GM19452 (cell line): ENCODE measurements at regions not wholly inside any gene's neighbourhood (a gene's known extent, or its start where the extent isn't known, plus 50 kb on each side); places are given as distances from the start of the nearest gene placed in this dataset.

Source experiments
- ATAC-seq: cut with Tn5 transposase; IDR thresholded peaks from one replicate; pipeline ENCODE4 v1.9.1; 2021; ENCODE audit not compliant: unreplicated experiment

DNA sequence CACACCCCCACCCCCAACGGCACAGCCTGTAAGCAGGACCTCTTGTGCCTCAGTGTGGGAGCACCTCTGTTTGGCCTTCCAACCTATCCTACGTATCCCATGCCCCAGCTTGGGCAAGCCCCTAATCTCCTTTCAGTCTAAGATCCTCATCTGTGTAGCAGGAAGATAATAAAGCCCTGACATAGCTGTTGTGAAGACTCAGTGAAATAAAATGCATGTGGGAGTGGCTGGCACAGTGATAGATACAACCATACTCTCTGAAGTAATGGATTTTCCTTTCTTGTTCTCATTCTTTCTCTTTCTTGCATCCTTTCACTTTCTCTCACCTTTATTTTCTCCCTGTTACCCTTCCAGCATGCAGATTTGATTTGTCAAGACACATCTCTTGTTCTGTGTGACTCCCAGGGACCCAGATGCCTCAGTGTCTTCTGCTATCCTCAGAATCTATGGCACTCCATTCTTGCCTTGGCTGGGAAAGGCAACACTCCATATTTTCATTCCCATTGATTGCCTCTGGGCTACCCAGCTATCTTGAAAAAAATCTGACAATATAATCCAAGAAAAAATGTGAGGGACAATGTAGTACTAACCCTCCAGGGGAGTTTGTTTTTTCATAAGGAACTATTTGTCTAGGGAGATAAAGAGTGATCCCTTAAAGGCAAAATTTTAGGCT lies 207.2 kb upstream of the SETBP1 start:
- ATAC-seq = no peak

DNA sequence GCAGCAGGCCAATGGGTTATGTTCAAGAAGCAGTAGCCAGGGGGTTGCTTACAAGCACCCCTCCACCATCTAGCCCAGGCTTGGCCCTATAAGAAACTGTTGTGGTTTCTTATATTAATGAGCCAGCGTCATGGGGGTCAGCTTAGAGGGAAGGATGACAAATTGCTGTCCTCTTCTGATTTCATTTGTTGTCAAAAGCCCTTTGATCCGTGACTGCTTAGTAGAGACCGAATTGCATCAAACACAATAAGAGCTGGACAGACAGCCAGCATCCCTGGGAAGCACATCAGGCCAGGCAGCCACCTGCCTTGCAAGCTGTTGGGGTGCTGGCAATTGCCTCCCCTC lies 206.6 kb upstream of the SETBP1 start:
- no peak for ATAC-seq

DNA sequence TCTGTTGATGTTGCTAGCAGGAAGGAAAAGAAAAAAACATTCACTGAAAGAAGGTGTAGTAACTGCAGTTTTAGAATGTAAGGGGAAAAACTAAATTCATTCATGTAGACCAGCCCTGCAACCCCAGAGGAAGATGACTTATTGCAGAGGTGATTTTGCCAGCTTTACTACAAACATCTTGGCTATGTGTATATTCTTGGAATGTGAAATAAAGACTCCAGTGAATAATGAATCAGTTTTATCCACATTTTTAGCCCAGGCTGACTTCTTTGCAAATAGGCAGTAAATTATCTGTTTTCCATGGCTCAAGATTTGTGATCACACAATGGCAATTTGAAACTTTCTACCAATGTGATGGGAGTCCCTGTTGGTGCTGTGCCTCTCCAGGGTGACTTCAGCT lies 206.1 kb upstream of the SETBP1 start:
- no peak for ATAC-seq

DNA sequence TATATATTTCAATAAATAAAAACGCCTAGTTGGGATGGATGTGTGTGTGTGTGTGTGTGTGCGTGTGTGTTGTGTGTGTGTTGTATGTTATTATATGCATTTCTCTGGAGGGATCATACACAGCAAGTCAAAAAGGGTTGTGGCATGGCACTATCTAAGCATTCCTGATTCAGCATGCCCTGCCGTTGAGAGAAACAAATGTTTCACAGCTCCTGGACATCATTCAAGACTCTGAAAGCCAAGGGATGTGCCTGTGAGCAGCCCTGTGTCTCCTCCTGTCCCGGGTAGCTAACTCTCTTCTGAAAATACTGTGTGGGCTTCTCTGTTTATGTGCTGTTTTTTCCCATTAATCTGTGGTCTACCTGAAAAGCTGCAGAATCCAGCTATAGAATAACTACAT lies 197.9 kb upstream of the SETBP1 start:
- ATAC-seq = no peak

DNA sequence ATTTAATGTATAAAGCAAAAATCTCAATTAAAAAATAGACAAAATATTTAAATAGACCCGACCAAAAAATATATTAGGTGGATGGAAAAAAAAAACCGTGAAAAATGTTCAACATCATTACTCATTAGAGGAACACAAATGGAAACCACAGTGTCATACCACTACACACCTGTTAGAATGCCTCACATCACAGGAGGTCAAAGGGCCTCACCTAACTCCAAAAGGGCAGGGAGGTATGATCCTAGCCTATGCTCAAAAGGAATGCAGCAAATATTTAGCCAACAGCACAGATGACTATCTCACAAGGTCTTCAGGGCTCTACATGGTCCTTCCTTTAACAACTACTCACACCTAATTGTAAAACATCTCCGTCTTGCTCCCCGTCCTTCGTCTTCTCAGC lies 185.5 kb upstream of the SETBP1 start:
- ATAC-seq = peak; percentile 71

DNA sequence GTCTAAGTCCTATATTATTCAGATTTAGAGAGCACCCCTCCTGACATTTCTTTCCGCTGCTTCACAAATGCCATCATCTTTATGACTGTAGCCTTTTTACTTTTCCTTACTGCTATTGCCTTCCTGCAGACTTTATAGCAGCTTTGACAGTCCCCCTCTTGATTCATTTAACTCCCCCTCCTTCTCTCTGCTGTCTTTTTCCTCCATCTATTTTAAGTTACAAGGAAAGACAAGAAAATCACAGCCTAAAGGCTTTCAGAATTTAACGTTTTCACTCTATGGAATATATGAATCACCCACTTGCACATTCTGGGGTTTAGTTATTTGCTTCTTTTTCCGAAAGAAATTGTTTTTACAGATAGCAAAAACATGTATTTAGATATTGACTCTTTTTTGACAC lies 183.4 kb upstream of the SETBP1 start:
- no peak for ATAC-seq

DNA sequence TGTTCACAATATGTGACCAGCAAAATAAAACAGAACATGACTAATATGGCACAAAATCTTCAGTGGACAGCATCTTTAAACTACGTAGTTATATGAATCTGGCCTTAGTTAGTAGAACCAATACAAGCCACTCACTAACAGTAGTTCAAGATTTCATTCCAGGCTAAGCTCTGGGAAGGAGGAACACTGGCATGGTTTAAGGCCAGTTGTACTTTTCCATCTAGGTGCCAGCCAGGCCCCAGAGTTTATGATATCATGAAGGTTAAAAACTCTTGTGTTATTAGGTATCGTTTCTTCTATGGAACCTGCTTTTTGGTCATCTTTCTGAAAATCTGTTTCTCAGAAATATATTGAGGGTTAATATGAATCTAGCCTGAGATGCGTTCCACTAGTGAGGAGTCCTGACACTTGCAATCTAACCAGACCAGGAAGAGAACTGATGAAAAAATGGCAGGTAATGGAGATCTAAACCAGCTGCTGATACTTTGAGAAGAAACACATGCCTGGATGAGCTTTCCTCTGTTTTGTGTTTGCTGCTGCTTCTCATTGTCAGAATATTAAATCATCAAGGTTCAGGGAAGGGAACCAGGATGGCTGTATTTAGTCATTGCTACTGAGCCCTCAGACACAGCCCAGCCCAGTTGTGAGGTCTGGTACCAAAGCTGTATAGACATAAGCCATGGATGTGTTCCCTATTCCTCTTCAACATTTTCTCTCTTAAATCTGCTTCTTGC lies 182.8 kb upstream of the SETBP1 start:
- ATAC-seq = no peak

DNA sequence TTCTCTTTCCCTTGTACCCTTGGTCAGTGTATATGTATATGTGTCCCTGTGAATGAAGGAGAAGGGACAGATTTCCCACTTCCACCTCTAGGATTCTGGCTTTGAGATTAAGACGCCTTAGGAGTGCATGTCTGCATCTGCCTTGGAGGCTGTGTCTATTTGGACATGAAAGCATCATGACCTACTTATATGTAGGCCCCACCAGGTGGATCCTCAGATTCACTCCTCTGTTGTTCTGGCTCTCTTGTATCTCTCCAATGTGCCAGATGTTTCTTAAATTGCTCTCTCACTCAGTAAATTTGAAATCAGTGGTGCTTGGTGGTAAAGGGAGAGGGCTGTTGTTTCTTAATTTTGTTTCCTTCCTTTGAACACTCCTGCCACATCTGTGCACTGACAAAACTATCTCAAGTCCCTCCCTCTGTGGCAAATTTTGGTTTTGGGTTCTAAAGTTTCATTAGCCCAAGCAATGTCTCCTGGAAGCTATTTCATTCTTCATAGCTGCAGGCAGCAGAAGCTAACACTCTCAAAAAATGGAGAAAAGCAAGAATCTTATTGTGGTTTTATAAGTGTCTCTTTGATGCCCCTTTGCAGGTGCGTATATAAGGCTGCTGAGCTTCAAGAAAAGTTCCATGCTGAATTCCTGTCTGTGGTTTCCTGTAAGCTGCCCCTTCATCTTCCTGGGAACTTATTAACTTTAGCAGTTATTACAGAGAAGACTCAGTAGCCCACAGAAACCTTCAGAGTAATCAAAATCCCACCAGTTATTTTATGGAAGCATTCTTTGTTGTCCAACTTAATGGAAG lies 179.7 kb upstream of the SETBP1 start:
- no peak for ATAC-seq

DNA sequence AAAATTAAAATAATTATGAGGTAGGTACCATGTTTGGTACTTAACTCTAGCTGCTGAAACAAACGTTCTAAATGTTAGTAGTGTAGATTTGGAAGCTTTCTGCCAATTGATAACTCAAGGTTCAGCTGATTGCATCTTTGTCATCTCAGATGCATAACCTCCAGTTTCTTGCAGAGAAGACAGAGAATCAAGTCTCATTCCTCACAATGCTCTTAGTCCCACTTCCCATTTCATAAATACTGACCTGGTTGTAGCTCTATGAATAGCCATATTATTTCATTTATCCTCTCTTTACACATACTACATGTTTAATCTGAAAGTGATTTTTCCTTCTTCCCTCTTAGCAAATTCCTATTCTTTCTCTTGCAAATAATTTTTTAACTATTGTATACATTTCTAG lies 178.5 kb upstream of the SETBP1 start:
- ATAC-seq = no peak

DNA sequence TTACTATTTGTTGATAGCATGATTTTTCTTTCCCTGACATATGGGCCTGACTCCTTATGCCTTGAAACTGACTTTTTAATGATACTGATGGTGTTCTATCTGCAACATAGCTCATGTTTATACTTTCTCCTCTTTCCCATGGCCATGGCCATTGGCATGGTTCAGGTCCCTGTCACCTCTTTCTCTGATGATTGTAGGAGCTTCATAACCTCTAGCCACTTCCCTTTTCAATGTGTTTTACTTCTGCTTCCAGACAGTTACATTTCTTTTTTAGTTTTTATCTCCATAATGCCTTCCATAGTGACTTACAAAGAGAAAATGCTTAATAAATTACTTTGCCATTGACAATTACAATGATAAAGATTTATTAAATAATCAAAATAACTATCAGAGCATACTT lies 177.9 kb upstream of the SETBP1 start:
- ATAC-seq = no peak

DNA sequence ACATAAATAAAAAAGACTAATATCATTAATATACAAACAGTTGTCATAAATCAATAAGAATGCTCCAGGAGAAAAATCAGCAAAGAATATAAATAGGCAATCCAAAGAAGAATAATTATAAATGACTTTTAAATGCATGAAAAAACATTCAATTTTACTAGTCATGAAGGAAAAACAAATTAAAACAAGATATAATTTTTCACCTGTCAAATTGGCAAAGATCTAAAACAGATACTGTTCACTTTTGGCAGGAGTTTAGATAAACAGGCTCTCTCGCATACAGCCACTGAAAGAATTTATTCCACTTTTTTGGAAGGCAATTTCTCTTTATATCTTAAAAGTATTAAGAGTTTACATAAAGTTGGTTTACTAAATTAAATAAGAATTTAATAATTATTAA lies 176.8 kb upstream of the SETBP1 start:
- no peak for ATAC-seq

DNA sequence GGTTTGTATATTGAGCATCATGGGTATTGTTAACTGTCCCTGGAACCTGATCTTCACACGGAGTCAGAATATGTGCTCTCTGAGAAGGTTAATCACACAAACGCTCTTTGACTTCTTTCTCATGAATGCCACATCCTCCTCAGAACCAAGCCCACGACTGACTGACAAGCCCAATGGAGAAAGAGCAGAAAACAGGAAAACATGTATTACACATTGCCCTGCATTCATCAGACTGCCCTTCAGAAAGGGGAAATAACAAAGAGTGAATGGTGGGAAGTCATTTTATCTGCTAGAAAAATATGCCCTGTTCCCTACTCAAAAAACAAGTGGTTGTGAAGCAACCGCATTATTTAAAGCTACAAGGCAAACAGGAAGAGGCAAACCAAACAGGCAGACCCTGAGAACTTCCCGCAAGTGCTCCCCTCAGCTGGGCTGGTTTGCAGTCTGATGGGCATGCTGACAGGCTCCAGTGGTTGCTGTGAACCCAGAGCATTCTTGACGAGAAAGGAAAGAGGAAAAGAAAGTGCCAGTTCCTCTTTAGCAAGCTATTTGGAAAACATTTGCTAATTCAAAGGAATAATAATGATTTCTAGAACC lies 172.9 kb upstream of the SETBP1 start:
- peak; percentile 89 for ATAC-seq

DNA sequence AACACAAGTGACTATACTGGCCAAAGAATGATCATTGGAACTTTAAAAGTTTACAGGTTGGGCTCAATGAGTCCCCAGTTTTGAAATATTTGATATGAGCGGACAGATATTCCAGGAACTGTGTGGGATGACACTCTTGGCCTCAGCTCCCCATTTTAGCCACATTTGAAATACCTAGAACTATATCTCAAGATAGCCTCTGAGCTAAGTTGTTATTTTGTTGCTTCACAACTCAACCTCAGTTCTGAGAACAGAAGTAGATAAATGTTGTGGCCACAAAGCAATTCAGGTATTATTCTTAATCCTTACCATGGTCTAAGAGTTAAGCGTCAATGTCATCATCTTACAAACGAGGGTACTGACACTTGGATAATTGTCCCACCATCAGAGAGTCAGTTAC lies 172.2 kb upstream of the SETBP1 start:
- no peak for ATAC-seq

DNA sequence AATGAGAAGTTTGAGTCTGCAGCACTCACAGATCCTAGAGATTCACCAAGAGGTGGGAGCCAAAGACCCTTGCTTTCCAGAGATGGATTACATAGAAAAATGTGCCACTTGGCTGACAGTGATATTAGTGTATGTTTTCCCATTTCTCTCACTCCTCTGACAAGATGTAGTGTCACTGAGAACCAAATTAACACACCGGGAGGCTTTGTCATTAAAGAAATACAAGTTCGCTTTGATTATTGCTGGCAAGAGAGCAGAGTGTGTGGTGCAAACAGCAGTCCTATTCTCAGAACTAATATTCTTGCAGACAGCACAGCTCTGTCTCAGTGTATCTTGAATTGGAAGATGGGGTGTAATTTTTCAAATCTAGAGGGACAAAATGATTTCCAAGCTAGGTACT lies 171.6 kb upstream of the SETBP1 start:
- no peak for ATAC-seq

DNA sequence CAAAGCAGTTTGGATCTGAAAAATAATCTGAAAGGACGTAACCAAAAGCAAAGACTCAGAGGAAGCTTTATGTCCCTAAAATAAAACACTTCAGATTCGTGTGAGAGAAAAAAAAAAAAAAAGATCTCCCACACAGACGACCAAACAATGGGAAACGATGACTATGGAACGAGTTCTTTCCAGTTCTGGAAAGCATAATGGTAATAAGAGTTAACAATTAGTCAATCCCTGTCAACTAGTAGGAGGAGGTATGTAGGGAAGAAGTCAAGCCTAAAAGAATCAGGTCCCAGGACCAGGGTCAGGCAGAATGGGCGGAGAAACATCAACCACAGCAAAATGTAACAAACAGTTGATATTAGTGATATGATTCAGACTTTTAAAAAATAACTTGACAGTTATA lies 170.3 kb upstream of the SETBP1 start:
- no peak for ATAC-seq

DNA sequence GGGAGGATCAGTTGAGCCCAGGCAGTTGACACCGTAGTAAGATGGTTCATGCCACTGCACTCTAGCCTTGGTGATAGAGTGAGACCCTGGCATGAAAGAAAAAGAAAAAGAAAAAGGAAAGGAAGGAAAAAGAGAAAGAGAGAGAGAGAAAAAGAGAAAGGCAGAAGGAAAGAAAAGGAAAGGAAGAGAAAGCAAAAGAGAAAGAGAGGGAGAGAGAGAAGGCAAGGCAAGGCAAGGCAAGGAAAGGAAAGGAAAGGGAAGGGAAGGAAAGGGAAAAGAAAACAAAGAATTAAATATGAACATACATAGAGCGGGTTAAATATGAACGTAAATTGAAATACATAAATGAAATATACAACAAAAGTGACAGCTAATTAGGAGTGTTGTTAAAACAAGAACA lies 167.5 kb upstream of the SETBP1 start:
- ATAC-seq = no peak

DNA sequence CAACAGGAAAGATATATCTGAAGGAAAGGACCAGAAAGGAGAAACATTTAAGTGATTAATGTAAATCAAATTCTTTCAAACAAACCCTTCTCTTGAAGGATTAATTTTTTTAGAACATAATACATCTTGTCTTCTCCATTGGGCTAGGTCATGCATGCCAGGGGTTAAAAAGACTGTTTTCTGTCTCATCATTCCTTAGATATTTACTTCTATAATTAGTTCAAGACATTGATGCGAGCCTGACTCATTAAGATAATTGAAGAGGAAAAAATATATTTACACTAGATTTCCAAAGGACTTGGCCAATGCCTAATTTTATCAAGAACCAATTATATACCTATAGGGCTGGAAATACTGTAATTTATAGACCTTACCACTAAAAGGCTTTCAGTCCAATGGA lies 166.6 kb upstream of the SETBP1 start:
- no peak for ATAC-seq

DNA sequence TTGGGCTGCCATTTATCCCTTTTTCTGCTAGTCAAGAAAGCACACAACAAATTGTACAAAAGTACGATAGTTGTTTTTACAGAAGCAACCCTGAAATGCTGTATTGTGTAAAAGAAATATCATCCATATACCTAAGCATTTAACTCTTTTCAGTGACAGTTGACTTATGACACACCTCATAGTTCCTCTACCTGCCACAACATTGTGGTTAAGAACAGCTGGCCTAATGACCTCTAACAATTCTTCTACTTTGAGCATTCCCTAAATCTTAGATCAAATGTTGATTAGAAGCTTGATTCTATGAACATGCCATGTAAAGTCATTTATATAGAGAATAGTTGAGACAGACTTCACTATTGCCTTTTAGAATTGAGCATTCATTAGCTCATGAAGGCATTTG lies 165.9 kb upstream of the SETBP1 start:
- ATAC-seq = no peak

DNA sequence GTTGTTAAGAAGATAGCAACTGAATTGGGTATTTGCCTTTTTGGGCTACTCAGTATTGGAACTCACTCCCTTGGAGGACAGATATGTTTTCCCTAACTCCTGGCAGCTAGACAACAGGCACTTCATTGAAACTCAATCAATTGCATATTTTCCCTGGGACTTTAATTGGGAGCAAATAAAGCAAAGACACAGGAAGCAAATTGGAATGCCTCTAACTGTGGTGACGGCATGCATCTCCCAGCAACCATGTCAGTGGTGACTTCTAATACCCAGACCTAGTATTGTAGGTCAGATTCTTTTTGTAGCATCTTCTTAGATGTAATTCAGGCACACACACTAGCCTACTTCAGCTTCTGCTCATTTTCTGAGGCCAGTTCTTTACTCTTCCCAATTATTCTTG lies 164.2 kb upstream of the SETBP1 start:
- ATAC-seq = no peak

DNA sequence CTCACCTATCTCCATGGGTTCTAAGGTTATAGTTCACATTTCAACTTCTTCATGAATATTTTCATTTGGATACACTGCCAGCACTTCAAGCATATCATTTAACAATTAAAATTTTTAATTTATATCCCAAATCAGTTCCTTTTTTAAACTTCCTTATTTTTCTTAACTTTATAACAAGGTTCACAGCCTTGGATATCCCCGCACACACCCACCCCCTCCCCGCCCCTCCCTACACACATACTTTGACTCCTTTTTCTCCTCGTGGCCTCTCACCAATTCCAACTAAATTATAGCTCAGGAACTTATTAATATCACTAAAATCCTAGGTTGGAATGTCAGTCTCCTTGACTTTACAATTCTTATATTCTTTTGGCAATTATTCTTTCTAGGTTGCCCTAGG lies 163.6 kb upstream of the SETBP1 start:
- ATAC-seq = no peak

DNA sequence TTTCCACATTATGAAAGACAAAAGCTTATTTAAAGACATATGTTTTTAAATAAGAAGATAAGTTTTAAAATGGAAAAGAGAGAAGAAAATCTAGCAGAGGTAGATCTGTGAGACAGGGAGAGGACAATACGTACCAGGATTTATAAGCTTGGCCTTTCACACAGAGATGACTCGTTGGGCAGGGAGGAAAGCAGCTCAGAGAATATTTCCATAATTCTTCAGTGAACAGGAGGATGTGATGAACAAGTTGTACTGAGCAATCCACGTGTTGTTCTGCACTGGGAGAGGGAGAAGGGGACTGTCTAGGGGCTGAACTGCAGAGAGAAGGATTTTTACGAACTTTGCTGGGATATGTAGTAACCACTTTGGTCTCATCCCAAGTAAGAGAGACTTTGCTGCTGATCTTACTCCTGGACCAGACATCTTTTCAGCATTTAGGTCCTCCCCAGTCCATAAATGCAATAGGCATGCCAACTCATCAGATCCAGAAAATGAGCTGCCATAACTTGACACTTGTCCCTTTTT lies 162.5 kb upstream of the SETBP1 start:
- no peak for ATAC-seq

DNA sequence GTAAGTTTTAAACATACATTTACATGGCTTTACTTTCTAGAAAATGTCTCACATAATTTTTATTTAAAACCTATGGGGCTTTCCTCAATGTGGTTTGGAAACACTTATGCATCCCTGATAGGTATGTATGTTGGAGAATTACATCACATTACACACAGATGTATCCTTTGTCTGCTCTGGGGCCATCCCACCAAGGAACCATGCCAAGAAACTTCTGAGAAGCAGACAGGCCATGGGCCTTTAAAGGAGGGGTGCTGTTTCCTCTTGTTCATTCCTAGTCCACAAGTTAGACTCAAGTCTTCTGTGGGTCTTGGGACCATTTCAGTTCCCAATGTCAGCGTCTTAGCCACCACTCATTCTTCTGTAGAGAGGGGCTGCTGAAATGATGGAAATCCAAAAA lies 162.0 kb upstream of the SETBP1 start:
- no peak for ATAC-seq
